GM18507 (cell line): ENCODE measurements at regions not wholly inside any gene's neighbourhood (a gene's known extent, or its start where the extent isn't known, plus 50 kb on each side); places are given as distances from the start of the nearest gene placed in this dataset.
A peak's percentile ranks its signal among the peaks of the same experiment; 100 is the strongest.

Experiments used
- DNase-seq: peaks from one replicate; pipeline ENCODE4 v3.0.0; 2011; ENCODE audit warnings: low read depth; ENCODE audit not compliant: insufficient read length; ENCODE audit errors: extremely low spot score
- FAIRE-seq: peaks from 2 replicates; lab custom pipeline; 2011; peaks lifted over from hg19 to GRCh38; lab: Jason Lieb, UNC

DNA sequence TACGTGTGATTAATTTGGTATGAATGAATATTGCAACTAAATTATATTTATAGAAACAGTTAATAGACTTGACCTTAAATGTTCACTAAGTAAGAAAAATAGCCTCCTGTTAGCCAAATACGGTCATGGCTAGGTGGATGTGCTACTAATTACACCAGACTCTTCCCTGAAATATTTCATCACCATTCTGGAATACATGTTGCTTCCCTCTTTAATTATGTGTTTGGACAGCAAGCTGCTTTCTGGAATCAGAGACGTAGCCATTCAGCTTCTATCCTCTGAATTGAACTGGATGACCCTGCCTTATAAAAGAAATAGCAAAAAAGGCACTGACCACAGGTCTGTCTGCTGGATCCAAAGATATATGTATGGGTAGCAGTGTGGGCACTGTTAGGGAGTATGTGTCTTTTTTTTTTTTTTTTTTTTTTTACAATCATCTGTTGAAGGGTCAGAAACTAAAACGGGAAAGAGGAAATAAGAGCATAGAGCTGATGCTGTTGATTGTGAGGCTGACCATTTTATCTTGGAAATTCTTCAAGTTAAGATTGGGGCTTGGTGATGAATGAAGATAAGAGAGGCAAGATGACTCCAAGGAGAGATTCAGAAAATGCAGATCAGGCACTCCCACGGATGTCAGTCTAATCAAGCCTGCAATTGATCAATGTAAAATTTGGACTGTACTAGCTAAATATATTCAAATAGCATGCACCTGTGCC is 283.2 kb upstream of the HSF2 start:
- DNase-seq (no peak), FAIRE-seq (no peak)

DNA sequence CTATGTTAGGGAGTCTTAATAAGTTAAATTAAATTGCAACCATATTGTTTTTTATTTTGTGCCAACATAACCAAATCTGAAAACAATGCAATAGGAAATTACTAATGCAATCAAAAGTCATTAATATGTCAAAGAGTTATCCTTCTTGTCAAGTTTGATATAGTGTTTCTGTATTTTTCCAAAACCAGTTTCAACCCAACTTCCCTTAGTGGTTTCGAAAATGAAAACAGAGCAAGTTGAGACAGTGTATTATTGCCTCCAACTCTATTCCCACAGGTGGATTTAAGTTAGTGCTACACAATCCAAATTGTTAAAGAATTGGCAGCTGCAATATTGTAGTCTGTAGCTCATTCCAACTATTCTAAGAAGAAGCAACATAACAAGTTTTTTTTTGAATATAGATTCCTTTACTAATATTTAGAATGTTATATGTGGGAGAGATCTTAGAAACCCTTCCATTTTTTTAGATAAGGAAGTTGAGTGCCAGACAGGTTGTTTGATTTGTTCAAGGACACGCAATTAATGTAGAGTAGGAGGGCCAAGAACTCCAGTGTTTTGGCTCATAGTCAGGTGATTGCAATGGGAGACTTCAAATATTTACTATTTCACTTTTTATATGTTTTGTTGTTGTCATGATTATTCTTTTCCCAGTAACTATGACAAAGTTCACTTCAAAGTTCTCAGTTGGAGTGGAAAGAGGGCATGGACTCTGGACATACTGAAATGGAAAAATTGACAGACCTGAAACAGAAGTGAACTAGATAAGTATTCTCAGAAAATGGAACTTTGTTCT is 282.4 kb upstream of the HSF2 start:
- FAIRE-seq: no peak
- DNase-seq: no peak

- FAIRE-seq: no peak
- no peak for DNase-seq
These were observed 280.4 kb upstream of the HSF2 start for GRCh38 chr6:122118945-122119506.

- no peak for DNase-seq
- no peak for FAIRE-seq
These were observed 277.2 kb upstream of the HSF2 start for GRCh38 chr6:122122202-122122601.

- DNase-seq (no peak), FAIRE-seq (no peak)
These were observed 276.8 kb upstream of the HSF2 start for GRCh38 chr6:122122686-122123085.

GRCh38 chr6:122124908-122125307 is 274.5 kb upstream of the HSF2 start:
- no peak for FAIRE-seq

DNA sequence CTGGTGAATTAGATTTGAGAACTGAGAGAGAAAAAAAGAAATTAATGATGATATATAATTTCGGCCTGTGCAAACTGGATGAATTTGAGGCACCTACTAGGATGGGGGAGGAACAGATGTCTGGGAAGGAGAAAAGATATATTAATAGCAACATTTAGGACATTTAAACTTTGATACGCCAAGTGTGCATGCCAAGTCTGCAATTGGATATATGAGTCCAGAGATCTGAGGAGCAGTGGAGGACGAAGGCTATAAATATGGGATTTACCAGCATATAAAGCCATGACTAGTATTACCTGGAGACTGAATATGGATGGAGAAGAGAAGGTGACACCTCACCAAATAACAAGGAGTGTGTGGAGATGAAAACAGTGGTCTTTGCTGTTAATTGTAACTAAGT is 272.6 kb upstream of the HSF2 start:
- DNase-seq (no peak), FAIRE-seq (no peak)

More at GRCh38 chr6:122124908-122125307, 274.5 kb upstream of the HSF2 start:
- DNase-seq: no peak

DNA sequence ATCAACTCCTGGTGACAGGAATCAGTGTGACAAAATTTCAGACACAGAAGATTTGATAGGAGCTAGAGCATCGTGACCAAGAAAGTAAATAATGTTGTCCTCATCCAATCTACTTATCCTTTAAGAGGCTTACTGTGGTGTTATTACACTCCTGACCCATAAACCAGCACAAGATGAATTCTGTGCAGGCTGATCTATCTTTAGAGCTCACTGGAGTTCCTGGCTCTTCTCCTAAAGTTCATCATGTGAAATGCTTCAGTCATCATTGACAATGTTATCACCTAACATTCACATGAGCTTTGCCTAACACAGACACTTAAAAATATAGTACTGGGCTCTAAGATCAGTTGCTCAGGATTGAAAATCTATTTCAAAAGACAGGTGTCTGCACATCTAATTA is 271.0 kb upstream of the HSF2 start:
- FAIRE-seq: no peak

GRCh38 chr6:122129313-122130025 is 270.0 kb upstream of the HSF2 start:
- DNase-seq (no peak), FAIRE-seq (no peak)

More for the DNA sequence above, 271.0 kb upstream of the HSF2 start:
- no peak for DNase-seq

DNA sequence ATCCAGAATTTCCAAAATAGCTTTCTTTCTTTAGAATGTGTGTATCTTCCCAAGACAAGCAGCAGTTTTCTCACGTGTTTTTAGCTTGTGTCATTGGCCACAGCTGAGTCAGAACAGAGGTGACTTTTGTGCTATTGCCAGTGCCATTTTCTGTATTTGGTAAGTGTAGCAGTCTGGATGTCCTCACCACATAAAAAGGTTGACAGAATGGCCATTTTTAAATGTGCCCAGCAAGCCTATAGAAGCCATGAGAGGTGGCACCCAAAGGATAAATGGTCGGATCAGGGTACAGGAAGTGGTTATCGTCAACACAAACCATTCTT is 269.5 kb upstream of the HSF2 start:
- FAIRE-seq: no peak
- no peak for DNase-seq

GRCh38 chr6:122130518-122130917 is 268.9 kb upstream of the HSF2 start:
- no peak for FAIRE-seq
- DNase-seq: no peak

- FAIRE-seq (no peak), DNase-seq (no peak)
These were observed 263.1 kb upstream of the HSF2 start for GRCh38 chr6:122136386-122136785.

DNA sequence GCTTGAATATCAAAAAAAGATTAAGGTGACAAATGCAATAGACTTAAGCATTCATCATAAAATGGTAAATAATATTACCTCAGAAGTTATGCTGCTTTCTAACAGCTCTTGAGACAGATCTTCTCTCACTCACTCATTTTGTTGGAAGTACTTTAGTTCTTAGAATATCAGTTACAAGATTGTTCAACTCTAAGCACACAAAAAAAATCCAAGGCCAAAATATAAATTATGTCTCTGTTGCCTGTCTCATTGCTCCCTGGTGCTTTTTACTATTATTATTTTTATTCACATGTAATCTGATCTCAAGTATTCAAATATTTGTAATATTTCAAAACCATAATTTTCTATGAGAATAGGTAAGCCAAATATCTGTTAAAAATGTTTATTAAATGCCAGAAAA is 259.4 kb upstream of the HSF2 start:
- no peak for DNase-seq
- no peak for FAIRE-seq

DNA sequence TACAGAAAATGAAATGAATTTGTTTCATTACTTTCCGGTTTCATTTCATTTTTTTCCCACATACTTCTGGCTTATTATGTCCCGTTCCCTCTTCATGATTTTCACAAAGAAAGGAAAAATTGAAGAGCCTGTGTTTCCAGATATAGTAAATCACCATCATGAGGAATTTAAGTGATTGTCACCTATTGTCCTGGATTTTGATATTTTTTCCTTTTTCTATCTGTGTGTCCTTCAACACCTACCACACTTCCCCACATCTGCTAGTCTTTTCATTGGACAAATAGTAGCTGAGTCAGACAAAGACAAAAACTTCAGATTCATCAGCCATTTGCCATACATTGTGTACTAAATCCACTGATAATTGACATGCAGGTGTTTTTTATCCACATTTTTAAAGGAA is 258.2 kb upstream of the HSF2 start:
- DNase-seq: no peak
- no peak for FAIRE-seq

DNA sequence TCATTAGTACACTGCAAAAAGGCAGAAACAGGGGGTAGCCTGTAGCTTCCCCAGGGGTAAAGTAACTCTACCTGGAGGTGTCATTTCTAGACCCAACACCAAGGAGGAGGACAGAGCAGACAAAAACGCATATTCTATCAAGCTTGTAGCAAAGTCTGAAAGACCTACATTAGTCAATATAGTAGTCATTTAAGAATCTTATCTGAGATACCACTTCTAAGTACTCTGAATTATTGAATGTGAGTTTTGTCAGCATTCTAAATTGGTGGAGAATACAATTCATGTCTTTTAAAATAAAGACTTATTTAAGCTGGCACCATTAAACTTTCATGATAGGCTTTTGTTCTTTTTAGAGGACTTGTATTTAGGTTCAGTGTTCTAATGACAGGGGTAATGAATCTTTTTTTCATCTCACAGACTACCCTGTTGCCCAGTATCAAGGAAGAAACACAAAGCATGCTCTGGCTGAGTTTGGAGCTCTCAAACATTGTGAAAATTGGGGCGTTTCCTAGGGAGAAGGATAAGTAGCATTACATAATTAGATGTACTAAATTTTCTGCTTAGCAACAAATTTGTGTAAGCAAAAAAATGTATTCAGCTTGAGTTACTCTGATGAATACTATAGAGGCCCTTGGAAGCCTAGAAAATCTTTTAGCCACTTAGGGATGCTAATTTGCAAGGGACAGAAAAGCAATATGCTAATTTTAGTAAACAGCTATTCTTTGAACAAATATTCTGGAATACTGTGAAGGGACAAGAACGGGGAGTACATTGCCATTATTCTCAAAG is 255.4 kb upstream of the HSF2 start:
- FAIRE-seq: no peak
- DNase-seq: no peak

GRCh38 chr6:122145246-122145645 is 254.2 kb upstream of the HSF2 start:
- FAIRE-seq: no peak

DNA sequence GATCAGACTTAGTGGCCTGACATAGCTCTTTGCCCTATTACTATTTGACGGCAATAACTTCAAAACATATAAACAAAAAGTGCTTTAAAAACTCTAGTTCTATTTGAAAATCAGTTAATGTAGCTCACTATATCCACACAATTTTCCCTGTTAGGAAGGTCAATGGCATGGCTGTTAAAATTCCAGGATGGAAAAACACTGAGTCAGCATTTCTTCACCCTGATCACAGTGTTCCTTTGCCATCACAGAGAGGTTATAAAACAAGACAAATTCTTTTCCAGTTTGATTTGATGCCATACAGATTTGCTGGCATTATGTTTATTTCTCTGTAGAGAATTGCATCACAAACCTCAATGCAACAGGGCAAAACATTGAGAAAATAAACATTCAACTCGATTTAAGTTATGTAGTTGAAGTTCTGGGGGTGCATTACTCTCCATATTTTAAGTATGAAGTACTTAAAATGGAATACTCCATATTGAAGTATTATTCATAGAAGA is 253.7 kb upstream of the HSF2 start:
- FAIRE-seq (peak; percentile 18), DNase-seq (no peak)

More at GRCh38 chr6:122145246-122145645, 254.2 kb upstream of the HSF2 start:
- no peak for DNase-seq

DNA sequence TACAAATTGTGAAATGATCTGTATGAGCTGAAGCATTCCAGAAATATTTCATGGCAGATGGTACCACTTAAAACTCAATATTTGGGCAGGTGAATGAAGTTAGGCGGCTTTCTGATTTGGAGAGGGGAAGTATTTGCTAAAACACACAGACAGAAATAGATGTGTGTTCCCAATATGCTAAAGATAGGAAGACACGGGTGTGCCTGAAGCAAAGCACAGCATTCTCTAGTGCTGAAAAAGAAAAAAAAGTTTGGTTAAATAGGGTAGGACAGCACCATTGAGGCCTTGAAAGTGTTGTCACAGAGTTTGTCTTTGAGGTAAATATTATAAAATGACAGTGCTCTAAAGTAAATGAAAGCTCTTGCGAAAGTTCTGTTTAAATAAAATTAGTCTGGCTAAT is 252.2 kb upstream of the HSF2 start:
- no peak for FAIRE-seq
- DNase-seq: no peak

GRCh38 chr6:122151066-122151465 is 248.4 kb upstream of the HSF2 start:
- DNase-seq (no peak), FAIRE-seq (no peak)
